GM18520 (cell line): ENCODE measurements at regions not wholly inside any gene's neighbourhood (a gene's known extent, or its start where the extent isn't known, plus 50 kb on each side); places are given as distances from the start of the nearest gene placed in this dataset.

ENCODE experiments used
- ATAC-seq: cut with Tn5 transposase; IDR thresholded peaks from one replicate; pipeline ENCODE4 v1.9.1; 2021; ENCODE audit not compliant: unreplicated experiment

- no peak for ATAC-seq
Measured at GRCh38 chr2:225158360-225158759, 116.1 kb upstream of the DOCK10 start.

- ATAC-seq = no peak
Measured at GRCh38 chr2:225156853-225157451, 114.7 kb upstream of the DOCK10 start.

- ATAC-seq = no peak
Measured at GRCh38 chr2:225140723-225141122, 98.5 kb upstream of the DOCK10 start.

- ATAC-seq = no peak
Measured at GRCh38 chr2:225137971-225138370, 95.7 kb upstream of the DOCK10 start.

GRCh38 chr2:225136552-225136951, 94.3 kb upstream of the DOCK10 start:
- ATAC-seq = no peak

GRCh38 chr2:225131898-225132297, 89.6 kb upstream of the DOCK10 start:
- no peak for ATAC-seq

- no peak for ATAC-seq
Measured at GRCh38 chr2:225130093-225130492, 87.8 kb upstream of the DOCK10 start.

- no peak for ATAC-seq
Measured at GRCh38 chr2:225124311-225125017, 82.2 kb upstream of the DOCK10 start.

- no peak for ATAC-seq
Measured at GRCh38 chr2:225122583-225123486, 80.6 kb upstream of the DOCK10 start.

GRCh38 chr2:225122007-225122406, 79.7 kb upstream of the DOCK10 start:
- ATAC-seq = no peak

GRCh38 chr2:225120186-225120585, 77.9 kb upstream of the DOCK10 start:
- no peak for ATAC-seq

- ATAC-seq = no peak
Measured at GRCh38 chr2:225117051-225117716, 74.9 kb upstream of the DOCK10 start.

- no peak for ATAC-seq
Measured at GRCh38 chr2:225114786-225115323, 72.6 kb upstream of the DOCK10 start.

- no peak for ATAC-seq
Measured at GRCh38 chr2:225113371-225114015, 71.2 kb upstream of the DOCK10 start.

- no peak for ATAC-seq
Measured at GRCh38 chr2:225112362-225113126, 70.3 kb upstream of the DOCK10 start.

- ATAC-seq = no peak
Measured at GRCh38 chr2:225108805-225109204, 66.5 kb upstream of the DOCK10 start.

- no peak for ATAC-seq
Measured at GRCh38 chr2:225104971-225105370, 62.7 kb upstream of the DOCK10 start.

GRCh38 chr2:225104321-225104720, 62.1 kb upstream of the DOCK10 start:
- no peak for ATAC-seq

GRCh38 chr2:225103737-225104141, 61.5 kb upstream of the DOCK10 start:
- no peak for ATAC-seq

- no peak for ATAC-seq
Measured at GRCh38 chr2:225100856-225101294, 58.6 kb upstream of the DOCK10 start.
